ENCODE measurements at regions not wholly inside any gene's neighbourhood (a gene's known extent, or its start where the extent isn't known, plus 50 kb on each side); places are given as distances from the start of the nearest gene placed in this dataset.
"Not testable (repeated sequence)": the region's sequence is repeated elsewhere in the genome, so short reads cannot be mapped to it uniquely, and the experiment has no call there.

- H3K27ac ChIP-seq = no peak overlapping the region
- H3K36me3 ChIP-seq = no peaks in the 10 kb centered on the region
- H3K4me1 ChIP-seq (ENCODE audit: insufficient read depth) = no peaks in the 10 kb centered on the region
- WGBS, 3 donors = 42 to 50% (median 49%) methylated on average over 3 of the region's 3 CpGs
- TF ChIP-seq POLR2A (IDR thresholded peaks at IDR 0.05) (no peak), EP300 (IDR thresholded peaks at IDR 0.05) (no peak), CTCF (IDR thresholded peaks at IDR 0.05) (no peak)
- intact Hi-C loops (cut with DNase I) = no loop called here
- H3K4me3 ChIP-seq = no peak overlapping the region
- H3K9me3 ChIP-seq = no peaks in the 10 kb centered on the region
- H3K27me3 ChIP-seq = no peaks in the 10 kb centered on the region
- no peak for DNase-seq
Observed at GRCh38 chrX:35507701-35508100, 290.4 kb upstream of the MAGEB16 start.

- H3K36me3 ChIP-seq; intact Hi-C loops (cut with DNase I); H3K9me3 ChIP-seq; H3K4me1 ChIP-seq (ENCODE audit: insufficient read depth); H3K27ac ChIP-seq; H3K27me3 ChIP-seq; H3K4me3 ChIP-seq; DNase-seq: not testable (repeated sequence)
- WGBS, 3 donors = 77 to 82% (median 80%) methylated on average over 8 of the region's 8 CpGs
Observed at GRCh38 chrX:35548003-35548402, 250.1 kb upstream of the MAGEB16 start.

- Histone ChIP-seq H3K27ac (no peak overlapping the region), H3K36me3 (no peaks in the 10 kb centered on the region), H3K4me1 (ENCODE audit: insufficient read depth) (no peaks in the 10 kb centered on the region), H3K4me3 (no peak overlapping the region), H3K9me3 (no peaks in the 10 kb centered on the region), H3K27me3 (no peaks in the 10 kb centered on the region)
- DNase-seq = no peak
- TF ChIP-seq POLR2A (IDR thresholded peaks at IDR 0.05) = no peak
- no peak for TF ChIP-seq CTCF (IDR thresholded peaks at IDR 0.05)
- no peak for TF ChIP-seq EP300 (IDR thresholded peaks at IDR 0.05)
- intact Hi-C loops (cut with DNase I) = no loop called here
- 65 to 70% (median 66%) methylated on average over 1 of the region's 1 CpG for WGBS, 3 donors
Observed at GRCh38 chrX:35557916-35558315, 240.2 kb upstream of the MAGEB16 start.

GRCh38 chrX:35561985-35562384 is 236.2 kb upstream of the MAGEB16 start:
- Histone ChIP-seq H3K27me3 (no peaks in the 10 kb centered on the region), H3K27ac (no peak overlapping the region), H3K4me1 (ENCODE audit: insufficient read depth) (no peaks in the 10 kb centered on the region), H3K9me3 (no peaks in the 10 kb centered on the region), H3K36me3 (no peaks in the 10 kb centered on the region), H3K4me3 (no peak overlapping the region)
- TF ChIP-seq EP300 (IDR thresholded peaks at IDR 0.05) (no peak), CTCF (IDR thresholded peaks at IDR 0.05) (no peak), POLR2A (IDR thresholded peaks at IDR 0.05) (no peak)
- intact Hi-C loops (cut with DNase I) = no loop called here
- no peak for DNase-seq
- 53 to 74% (median 63%) methylated on average over 1 of the region's 1 CpG for WGBS, 3 donors

- Histone ChIP-seq H3K4me1 (ENCODE audit: insufficient read depth) (no peaks in the 10 kb centered on the region), H3K9me3 (no peaks in the 10 kb centered on the region), H3K36me3 (no peaks in the 10 kb centered on the region), H3K4me3 (no peak overlapping the region), H3K27ac (no peak overlapping the region), H3K27me3 (no peaks in the 10 kb centered on the region)
- DNase-seq = no peak
- intact Hi-C loops (cut with DNase I) = no loop called here
- TF ChIP-seq CTCF (IDR thresholded peaks at IDR 0.05) (no peak), POLR2A (IDR thresholded peaks at IDR 0.05) (no peak)
- WGBS, 3 donors = 68 to 80% (median 71%) methylated on average over 3 of the region's 3 CpGs
Observed at GRCh38 chrX:35562395-35562794, 235.7 kb upstream of the MAGEB16 start.
